Neural progenitor cell (in vitro differentiated cells): ENCODE measurements at regions not wholly inside any gene's neighbourhood (a gene's known extent, or its start where the extent isn't known, plus 50 kb on each side); places are given as distances from the start of the nearest gene placed in this dataset.
A peak's percentile ranks its signal among the peaks of the same experiment; 100 is the strongest.

Experiments used
- DNase-seq: peaks from one replicate; pipeline ENCODE4 v3.0.0-alpha.2; 2016; ENCODE audit warnings: low spot score
- H2AFZ ChIP-seq: fragments of 200-600 bp; sonication (generic); replicated peaks from 2 replicates; pipeline ENCODE4 v1.6.1; 2016; ENCODE audit warnings: antibody characterized with exemption
- H3F3A ChIP-seq: fragments of 200-600 bp; sonication (generic); 2 replicates; pipeline ENCODE4 v1.6.1; 2016; ENCODE audit warnings: antibody characterized with exemption, low read depth
- H3K27ac ChIP-seq: fragments of 200-600 bp; sonication (generic); 2 replicates; pipeline ENCODE4 v1.5.1; 2016; ENCODE audit warnings: mild to moderate bottlenecking
- H3K27me3 ChIP-seq: fragments of 200-600 bp; sonication (generic); 2 replicates; pipeline ENCODE4 v1.6.1; 2016; ENCODE audit warnings: mild to moderate bottlenecking, moderate library complexity
- H3K36me3 ChIP-seq: fragments of 200-600 bp; sonication (generic); 2 replicates; pipeline ENCODE4 v1.5.1; 2016
- H3K4me1 ChIP-seq: fragments of 200-600 bp; sonication (generic); 2 replicates; pipeline ENCODE4 v1.6.1; 2016; ENCODE audit warnings: mixed run types
- H3K4me2 ChIP-seq: fragments of 200-600 bp; sonication (generic); 2 replicates; pipeline ENCODE4 v1.6.1; 2016
- H3K4me3 ChIP-seq: fragments of 200-600 bp; sonication (generic); 2 replicates; pipeline ENCODE4 v1.5.1; 2016
- H3K79me2 ChIP-seq: fragments of 200-600 bp; sonication (generic); 2 replicates; pipeline ENCODE4 v1.6.1; 2016; ENCODE audit warnings: low read depth
- H3K9ac ChIP-seq: fragments of 200-600 bp; sonication (generic); 2 replicates; pipeline ENCODE4 v1.6.1; 2016
- H3K9me3 ChIP-seq: fragments of 200-600 bp; sonication (generic); 2 replicates; pipeline ENCODE4 v1.5.1; 2016; ENCODE audit warnings: low read depth
- H4K20me1 ChIP-seq: fragments of 200-600 bp; sonication (generic); 2 replicates; pipeline ENCODE4 v1.6.1; 2016; ENCODE audit warnings: low read depth
- H3K27ac Mint-ChIP-seq: 3 replicates; pipeline ENCODE4 v1.8.0; 2021; ENCODE audit warnings: mixed read lengths
- H3K27me3 Mint-ChIP-seq: 2 replicates; pipeline ENCODE4 v1.8.0; 2022; ENCODE audit warnings: low read depth, mild to moderate bottlenecking, inconsistent platforms, moderate library complexity, mixed read lengths; ENCODE audit not compliant: insufficient read depth
- H3K36me3 Mint-ChIP-seq: 3 replicates; pipeline ENCODE4 v1.8.0; 2021; ENCODE audit warnings: mixed read lengths
- H3K4me1 Mint-ChIP-seq: 3 replicates; pipeline ENCODE4 v1.8.0; 2021; ENCODE audit warnings: mixed read lengths
- H3K4me3 Mint-ChIP-seq: 3 replicates; pipeline ENCODE4 v1.8.0; 2021; ENCODE audit warnings: mild to moderate bottlenecking, moderate library complexity, mixed read lengths
- H3K9me3 Mint-ChIP-seq: 3 replicates; pipeline ENCODE4 v1.8.0; 2020; ENCODE audit warnings: mixed read lengths
- EZH2 ChIP-seq: fragments of 200-600 bp; sonication (generic); IDR thresholded peaks from 2 replicates; pipeline ENCODE4 v1.6.1; 2017; ENCODE audit warnings: antibody characterized with exemption, mild to moderate bottlenecking, moderate library complexity
- EZH2phosphoT487 ChIP-seq: fragments of 200-600 bp; sonication (generic); IDR thresholded peaks from 2 replicates; pipeline ENCODE4 v1.6.1; 2017; ENCODE audit warnings: antibody characterized with exemption
- TF ChIP-seq, protein P1 (sequence below): fragments of 200-600 bp; sonication (generic); IDR thresholded peaks from 2 replicates; pipeline ENCODE4 v1.5.1; 2017; ENCODE audit warnings: antibody characterized with exemption, mild to moderate bottlenecking

DNA sequence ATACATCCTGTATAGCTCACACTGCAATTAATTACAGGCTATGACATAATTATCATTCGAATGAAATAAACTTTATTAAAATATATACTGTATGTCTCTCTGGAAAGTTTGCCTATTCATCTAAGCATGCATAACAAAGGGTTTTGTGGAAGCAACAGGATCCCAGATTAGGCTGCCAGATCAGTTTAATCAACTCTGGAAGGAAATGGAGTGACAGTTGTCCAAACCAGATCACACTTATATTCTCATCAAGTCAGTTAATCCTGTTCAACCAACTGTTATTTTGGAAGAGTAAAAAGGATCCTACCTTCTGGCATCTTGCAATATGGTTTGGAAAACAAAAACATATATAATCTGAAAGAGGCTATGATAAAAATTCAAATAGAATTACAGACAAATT lies 312.2 kb downstream of the FAT4 start:
- Mint-ChIP-seq H3K36me3 (no peaks in the 10 kb centered on the region), H3K9me3 (no peaks in the 10 kb centered on the region), H3K4me1 (no peaks in the 10 kb centered on the region), H3K4me3 (no peak overlapping the region), H3K27me3 (no peaks in the 10 kb centered on the region), H3K27ac (no peak overlapping the region)
- DNase-seq: peak; percentile 5
- H3K36me3 ChIP-seq: no peaks in the 10 kb centered on the region
- no peak overlapping the region for H2AFZ ChIP-seq
- H4K20me1 ChIP-seq: no peaks in the 10 kb centered on the region
- TF ChIP-seq EZH2: no peak
- no peak for TF ChIP-seq EZH2phosphoT487
- TF ChIP-seq, protein P1, sequence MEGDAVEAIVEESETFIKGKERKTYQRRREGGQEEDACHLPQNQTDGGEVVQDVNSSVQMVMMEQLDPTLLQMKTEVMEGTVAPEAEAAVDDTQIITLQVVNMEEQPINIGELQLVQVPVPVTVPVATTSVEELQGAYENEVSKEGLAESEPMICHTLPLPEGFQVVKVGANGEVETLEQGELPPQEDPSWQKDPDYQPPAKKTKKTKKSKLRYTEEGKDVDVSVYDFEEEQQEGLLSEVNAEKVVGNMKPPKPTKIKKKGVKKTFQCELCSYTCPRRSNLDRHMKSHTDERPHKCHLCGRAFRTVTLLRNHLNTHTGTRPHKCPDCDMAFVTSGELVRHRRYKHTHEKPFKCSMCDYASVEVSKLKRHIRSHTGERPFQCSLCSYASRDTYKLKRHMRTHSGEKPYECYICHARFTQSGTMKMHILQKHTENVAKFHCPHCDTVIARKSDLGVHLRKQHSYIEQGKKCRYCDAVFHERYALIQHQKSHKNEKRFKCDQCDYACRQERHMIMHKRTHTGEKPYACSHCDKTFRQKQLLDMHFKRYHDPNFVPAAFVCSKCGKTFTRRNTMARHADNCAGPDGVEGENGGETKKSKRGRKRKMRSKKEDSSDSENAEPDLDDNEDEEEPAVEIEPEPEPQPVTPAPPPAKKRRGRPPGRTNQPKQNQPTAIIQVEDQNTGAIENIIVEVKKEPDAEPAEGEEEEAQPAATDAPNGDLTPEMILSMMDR: no peak
- H3K79me2 ChIP-seq: no peaks in the 10 kb centered on the region
- no peak overlapping the region for H3K4me3 ChIP-seq
- H3K9ac ChIP-seq: no peak overlapping the region
- H3K4me1 ChIP-seq: no peaks in the 10 kb centered on the region
- no peak overlapping the region for H3K27ac ChIP-seq
- no peaks in the 10 kb centered on the region for H3K27me3 ChIP-seq
- H3K4me2 ChIP-seq: no peak overlapping the region
- no peaks in the 10 kb centered on the region for H3K9me3 ChIP-seq
- H3F3A ChIP-seq: no peaks in the 10 kb centered on the region

DNA sequence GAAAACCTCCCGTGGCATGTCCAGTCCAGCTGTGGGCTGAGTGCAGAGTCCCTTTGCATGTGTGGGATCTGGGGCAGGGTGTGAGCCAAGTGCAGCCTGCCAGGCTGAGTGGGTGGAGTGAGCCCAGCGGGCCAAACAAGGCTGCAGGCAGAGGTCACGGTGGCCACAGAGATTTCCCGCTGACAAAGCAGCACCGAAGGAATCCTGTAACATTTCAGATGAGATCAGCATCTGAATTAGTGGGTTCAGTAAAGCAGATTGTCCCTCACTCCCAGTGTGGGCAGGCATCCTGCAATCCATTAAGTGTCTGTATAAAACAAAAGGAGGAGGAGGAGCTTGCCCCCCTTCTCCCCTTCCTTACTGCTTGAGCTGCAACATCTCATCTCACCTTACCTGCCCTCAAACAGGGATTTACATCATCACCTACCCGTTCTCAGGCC lies 324.4 kb downstream of the FAT4 start:
- Mint-ChIP-seq H3K4me3 (peak overlapping the region; percentile 5), H3K27me3 (peaks cover 6% of the 10 kb centered on the region), H3K4me1 (peaks cover 35% of the 10 kb centered on the region), H3K9me3 (no peaks in the 10 kb centered on the region), H3K36me3 (no peaks in the 10 kb centered on the region), H3K27ac (peak overlapping the region; percentile 61)
- Histone ChIP-seq H3K9me3 (no peaks in the 10 kb centered on the region), H3K4me3 (no peak overlapping the region), H3K4me2 (peak overlapping the region; percentile 44), H2AFZ (no peak overlapping the region), H3K9ac (no peak overlapping the region), H3K36me3 (no peaks in the 10 kb centered on the region), H3K4me1 (peaks cover 8% of the 10 kb centered on the region), H3K27me3 (no peaks in the 10 kb centered on the region), H3K27ac (no peak overlapping the region), H3K79me2 (no peaks in the 10 kb centered on the region), H3F3A (peaks cover 12% of the 10 kb centered on the region), H4K20me1 (no peaks in the 10 kb centered on the region)
- DNase-seq: peak; percentile 34
- TF ChIP-seq EZH2phosphoT487: no peak
- TF ChIP-seq, protein P1: no peak
- TF ChIP-seq EZH2: no peak

DNA sequence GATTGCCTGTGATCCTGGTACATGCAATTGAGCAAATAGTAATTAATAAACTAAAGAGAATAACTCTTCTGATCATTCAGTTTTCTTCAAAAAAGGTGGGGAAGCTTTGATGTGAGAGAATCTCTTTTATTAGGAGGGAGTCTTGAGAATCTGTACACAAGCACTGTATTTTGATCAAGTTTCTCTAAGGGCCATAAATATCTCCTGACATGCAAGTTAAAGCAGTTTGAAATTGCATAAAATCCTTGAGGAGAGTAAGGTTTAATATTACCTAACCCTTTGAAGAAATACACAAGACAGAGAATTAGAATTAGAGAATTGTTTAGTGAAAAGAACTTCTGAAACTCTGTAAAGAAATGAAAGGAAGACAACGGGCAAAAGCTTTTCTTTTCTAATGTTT lies 326.9 kb downstream of the FAT4 start:
- TF ChIP-seq EZH2 (no peak), EZH2phosphoT487 (no peak)
- TF ChIP-seq, protein P1: no peak
- Histone ChIP-seq H3K4me1 (peaks cover 8% of the 10 kb centered on the region), H3K4me3 (no peak overlapping the region), H3F3A (peaks cover 12% of the 10 kb centered on the region), H3K9me3 (no peaks in the 10 kb centered on the region), H3K4me2 (no peak overlapping the region), H3K9ac (no peak overlapping the region), H3K36me3 (no peaks in the 10 kb centered on the region), H3K79me2 (no peaks in the 10 kb centered on the region), H3K27me3 (no peaks in the 10 kb centered on the region), H3K27ac (no peak overlapping the region), H4K20me1 (no peaks in the 10 kb centered on the region), H2AFZ (no peak overlapping the region)
- Mint-ChIP-seq H3K27ac (no peak overlapping the region), H3K27me3 (peaks cover 9% of the 10 kb centered on the region), H3K4me3 (no peak overlapping the region), H3K9me3 (no peaks in the 10 kb centered on the region), H3K36me3 (no peaks in the 10 kb centered on the region), H3K4me1 (peaks cover 35% of the 10 kb centered on the region)
- no peak for DNase-seq
